ENCODE measurements at regions not wholly inside any gene's neighbourhood (a gene's known extent, or its start where the extent isn't known, plus 50 kb on each side); places are given as distances from the start of the nearest gene placed in this dataset.

DNA sequence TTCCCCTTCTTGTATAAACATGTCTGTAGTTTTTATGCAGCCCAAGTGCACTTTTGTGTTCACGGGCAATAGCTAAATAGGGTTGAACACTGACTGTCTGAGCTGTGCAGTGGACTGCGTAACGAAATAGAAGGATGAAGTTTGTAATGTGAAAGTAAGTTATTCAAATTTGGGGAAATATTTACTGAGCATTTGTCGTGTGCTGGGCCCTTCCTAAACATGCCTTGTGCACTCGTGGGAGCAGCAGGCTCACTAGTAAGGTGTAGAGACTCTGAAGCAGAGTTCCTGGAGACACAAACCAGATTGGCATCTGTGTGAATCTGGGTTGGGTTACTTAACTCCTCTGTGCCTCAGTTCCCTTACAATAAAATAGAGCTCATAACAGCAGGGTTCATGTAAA, 51.7 kb upstream of the C1QTNF7 start:
- no peak for DNase-seq

DNA sequence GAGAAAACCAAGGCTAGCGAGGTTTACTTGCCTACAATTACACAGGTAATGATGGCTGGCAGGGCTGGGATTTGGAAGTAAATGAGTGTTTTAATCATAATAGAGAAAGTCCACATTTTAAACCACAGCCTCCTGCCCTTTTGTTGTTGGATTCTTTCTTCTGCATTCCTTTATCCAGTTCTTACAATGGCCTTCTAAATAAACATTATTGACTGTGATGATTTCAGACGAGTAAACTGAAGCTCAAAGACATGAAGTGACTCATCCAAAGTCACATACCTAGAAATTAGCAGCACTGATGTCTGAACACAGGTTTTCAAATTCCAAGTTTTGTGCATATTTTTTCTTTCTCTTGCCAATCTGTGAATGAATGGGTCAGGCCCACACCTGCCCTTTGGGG, 51.2 kb upstream of the C1QTNF7 start:
- no peak for DNase-seq

Measured in C1 segment of cervical spinal cord (tissue), 14 donors.